ENCODE measurements at regions not wholly inside any gene's neighbourhood (a gene's known extent, or its start where the extent isn't known, plus 50 kb on each side); places are given as distances from the start of the nearest gene placed in this dataset.

DNA sequence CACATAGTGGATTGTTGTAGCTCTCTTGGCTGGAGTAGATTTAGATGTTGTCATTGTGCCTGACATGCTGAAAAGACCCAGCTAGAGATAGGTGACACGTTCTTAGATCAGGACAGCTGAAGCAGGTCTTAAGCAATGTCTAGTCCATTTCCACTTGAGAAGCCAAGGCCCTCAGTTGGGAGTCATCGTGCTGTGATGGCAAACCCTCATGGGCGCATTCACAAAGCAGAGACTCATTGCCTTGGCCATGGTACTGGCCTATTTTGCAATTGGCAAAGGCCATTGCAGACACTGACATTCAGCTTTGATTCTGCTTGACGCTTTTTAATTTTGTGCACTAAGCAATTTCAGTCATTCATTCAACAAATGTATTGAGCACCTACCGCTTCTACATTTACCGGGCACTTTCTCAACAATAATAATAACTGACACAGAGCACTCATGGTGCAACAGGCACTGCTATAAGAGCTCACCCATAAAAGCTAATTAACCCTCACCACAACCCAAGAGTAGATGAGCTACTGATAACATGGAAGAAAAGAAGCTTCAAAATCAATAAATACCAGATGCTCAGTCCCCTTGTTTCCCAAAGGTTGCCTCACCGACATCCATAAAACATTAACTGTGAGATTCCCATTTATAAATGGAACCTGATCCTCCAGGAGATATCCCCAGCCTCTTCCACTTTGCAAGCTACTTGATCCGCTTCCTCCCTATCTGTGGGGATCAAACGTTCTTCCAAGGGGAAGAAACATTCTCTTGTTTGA, 200.1 kb downstream of the TLE3 start:
- DNase-seq = no peak

DNA sequence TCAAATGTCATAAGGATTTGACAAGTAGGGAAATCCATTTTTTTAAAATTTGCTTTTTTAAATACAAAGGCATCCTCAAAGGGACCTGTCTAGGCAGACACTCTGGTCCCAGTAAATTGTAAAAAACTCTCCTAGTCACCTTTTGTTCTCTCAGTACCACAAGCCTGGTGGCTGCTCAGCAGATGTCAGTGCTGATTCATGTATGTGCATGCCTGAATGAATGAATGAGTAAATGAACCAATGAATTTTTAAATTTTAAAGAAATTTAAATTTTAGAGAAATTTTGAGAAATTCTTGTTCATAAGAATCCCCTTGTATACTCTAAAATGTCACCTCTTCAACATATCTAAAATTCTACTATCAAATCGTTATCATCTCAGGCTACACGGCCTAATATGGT, 199.5 kb downstream of the TLE3 start:
- no peak for DNase-seq

DNA sequence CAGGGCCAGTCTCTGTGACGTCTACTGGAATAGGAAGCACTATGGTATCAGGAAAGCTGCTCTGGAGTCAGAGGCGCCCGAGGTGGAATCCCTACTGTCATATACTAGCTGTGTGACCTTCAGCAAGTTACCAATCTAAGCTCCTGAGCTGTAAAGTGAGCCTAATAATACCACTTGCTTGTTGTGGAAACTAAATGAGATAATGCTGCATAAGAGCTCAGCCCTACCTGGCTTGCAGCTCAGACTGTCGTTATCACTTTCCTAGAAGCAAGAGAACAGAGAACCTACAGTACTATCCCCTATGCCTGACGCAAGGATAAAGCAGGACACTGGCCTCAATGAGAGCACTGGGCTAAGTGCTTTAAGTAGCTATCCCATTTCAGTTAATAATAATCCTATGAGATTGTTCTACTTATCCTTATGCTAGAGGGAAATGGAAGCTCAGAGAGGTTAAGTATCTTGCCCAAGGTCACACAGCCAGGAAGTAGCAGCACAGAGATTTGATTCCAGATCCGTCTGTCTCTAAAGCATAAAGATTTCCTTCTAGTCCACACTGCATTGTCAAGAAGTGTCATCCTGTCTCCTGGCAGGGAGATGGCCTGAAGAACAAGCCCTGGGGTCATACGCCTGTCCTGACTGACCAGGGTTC, 195.2 kb downstream of the TLE3 start:
- no peak for DNase-seq

DNA sequence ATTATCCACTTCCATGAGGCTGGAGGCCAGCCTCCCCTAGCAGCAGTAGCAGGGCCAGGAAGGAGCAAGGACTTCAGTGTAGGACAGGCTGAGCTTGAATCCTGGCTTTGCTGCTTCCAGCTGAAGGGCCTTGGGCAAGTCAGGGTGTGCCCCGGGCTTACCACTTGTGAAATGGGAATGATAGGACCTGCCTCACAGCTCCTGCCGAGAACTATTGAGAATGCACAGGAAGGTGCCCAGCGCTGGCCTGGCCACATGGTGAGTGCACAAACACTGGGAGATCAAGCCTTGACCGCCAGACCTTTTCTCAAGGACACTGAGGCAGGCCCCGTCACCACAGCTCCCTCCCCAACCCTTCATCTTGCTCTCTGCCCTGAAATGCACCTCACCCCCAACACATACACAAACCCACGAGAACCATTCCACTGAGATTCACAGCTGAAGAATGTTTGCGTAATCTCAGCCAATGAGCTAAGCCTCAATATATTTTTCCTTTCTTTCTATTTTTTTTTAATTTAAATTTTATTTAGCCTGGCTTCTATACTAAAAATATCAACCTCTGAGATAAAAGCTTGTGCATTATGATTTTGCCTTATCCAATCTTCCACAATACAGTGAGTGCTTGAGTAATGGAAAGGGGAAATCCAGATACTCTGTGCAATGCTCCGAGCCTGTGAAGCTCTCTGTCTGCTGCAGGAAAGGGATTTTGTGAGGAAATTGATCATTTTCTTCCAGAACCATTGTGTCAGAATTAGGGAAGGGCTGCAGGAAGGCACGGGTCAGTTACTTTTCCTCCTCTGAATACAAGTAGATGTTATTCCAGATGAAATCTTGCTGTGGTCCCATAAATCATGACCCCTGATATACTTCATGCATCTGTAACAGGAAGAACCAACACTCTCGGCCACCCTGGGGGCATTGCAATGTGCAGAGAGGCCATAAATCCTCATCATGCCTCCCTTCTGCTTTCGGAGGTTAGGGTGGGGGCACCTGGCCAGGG, 193.9 kb downstream of the TLE3 start:
- DNase-seq = no peak

DNA sequence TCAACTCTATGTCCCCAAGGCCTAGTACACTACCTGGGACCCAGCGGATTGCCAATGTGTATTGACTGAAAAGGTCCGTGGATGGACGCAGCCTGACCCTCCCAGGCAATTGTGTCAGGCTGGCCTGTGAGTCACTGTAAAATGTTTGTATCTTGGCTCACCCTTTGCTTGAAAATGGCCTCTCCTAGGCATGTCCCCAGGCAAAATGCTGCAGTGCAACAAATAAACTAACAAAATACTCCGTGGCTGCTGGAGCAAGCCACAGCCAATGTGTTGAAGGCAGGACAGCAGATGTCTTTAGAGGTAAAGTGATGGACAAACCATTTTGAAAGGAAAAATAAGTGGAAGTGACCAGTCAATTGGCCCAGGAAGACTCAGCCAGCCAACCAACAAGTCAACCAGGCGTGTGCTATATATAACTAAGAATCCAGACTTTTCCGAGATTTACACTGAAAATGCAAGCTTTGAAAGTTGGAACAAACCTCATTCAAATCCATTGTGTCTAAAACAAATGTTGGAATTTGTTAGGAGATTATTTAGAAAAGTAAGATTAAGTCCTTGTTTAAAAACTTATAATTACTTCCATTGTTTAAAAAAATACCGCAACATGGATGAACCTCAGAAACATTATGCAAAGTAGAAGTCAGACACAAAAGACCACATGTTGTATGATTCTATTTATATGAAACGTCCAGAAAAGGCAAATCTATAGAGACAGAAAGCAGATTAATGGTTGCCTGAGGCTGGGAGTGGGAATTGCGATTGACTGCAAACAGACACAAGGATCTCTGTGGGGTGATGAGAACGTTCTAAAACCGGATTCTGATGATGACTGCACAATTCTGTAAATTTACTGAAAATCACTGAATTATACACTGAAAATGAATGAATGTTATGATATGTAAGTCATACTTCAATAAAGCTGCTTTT, 191.2 kb downstream of the TLE3 start:
- no peak for DNase-seq

DNA sequence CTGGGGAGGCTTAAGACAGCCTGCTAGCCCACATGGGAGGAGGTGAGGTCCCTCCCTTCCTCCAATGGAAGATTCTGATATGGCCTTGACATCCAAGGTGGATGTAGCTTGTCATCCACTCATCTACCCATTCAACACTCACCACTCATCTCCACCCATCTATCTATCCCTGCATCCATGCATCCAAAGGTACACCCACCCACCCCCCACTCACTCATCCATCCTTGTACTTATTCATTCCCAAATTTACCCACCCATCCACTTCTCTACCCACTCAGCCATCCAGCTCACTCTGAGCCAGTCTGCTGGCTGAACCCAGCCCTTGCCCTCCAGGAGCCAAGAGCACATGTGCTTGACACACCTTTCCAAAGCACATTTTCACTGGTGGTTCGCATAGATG, 189.7 kb downstream of the TLE3 start:
- no peak for DNase-seq

DNA sequence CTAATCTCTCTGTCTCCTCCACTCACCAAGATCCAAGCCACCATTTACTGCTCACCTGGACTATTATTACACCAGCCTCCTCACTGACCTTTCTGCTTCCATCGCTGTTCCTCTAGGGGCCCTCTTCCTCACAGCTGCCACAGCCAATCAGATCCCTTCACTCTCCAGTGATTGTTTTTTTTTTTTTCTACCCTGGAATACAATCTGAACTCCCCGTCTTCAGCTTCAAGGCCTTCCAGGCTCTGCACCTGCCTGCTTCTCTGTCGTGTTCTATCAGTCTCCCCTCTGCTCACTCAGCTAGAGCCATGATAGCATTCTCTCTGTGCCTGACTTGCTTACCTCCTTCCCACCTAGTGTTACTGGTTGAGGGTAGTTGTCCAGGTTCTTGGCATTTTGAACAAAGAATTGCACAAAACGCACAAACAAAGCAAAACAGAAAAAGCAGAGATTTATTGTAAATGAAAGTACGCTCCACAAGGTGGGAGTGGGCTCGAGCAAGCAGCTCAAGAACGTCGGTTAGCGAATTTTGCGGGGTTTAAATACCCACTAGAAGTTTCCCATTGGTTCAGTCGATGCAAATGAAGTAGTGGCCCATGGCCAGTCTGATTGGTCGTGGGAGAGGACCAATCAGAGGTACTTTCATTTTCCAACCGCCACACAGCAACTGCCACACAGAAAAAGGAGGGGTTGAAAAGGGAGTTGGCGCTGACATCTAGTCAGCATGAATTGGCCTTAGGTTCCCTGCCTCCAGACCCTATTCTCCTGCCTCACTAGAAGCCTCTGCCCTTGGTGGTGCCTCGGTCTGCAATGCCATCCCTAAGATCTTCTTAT, 188.9 kb downstream of the TLE3 start:
- DNase-seq = no peak

DNA sequence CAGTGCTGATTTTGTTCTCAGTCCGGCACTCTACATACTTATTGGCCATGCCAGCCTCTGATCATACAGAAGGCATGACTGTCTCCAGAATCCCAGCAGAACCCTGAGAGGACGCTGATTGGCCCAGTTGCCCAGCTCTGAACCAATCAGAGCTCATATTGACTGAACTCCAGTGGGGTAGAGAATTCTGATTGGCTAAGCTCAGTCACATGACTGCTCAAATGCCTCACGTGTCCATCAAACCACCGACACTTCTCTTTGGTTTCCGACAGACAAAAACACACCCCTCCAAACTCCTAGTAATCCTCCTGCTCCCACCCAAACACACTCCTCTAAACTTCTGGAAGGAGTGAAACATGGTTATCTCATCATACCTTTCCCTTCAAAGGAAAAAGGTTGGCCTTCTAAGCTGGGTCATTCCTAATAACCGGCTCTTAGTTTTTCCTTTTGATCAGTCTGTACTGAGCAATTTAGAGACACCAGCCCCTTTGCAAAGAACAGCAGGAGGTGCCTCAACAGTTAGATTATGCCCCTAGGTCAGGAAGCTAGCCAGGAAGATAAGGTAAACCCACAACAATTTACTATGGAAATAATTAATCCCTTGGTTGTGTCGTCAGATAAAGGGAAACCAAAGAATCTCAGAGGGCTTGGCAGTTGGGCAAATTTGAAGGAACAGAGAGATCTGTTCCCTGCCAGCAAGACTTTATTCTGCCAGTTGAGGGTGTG, 187.8 kb downstream of the TLE3 start:
- DNase-seq = no peak

DNA sequence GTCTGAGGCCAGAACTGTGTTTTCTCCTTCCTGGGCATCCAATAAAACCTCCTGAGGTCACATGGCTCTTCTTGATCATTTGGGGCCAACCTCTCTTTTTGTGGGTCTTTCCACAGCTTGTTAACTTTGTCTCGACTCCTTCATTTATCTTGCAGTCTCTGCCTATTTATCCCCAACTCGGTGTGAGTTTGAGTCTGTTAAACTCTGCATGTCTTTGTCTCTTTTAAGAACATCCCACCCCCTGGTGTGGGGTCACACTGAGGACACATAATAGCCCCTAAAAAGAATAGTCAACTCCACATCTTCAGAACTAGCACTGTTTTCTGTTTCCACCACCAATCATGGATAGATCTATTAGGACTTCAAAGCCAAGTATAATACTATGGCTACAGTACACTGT, 187.2 kb downstream of the TLE3 start:
- no peak for DNase-seq

DNA sequence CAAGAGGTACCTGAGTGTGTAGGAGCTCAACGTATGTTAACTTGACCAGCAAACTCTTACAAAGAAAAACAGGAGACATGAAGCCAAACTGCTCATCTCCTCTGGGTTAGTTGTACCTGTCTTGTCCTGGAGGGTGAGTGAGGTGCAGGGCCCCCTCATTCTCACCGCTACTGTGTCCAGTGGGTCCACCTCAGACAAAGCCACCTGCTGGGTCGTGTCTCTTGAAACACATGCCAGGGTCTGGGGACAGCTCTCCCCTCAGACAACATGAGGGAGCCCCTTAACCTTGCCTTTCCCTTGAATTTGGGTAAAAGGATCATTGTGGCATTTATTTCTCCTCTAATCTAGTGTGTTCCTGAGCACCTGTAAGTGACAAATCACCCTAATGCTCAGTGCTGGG, 185.6 kb downstream of the TLE3 start:
- no peak for DNase-seq

DNA sequence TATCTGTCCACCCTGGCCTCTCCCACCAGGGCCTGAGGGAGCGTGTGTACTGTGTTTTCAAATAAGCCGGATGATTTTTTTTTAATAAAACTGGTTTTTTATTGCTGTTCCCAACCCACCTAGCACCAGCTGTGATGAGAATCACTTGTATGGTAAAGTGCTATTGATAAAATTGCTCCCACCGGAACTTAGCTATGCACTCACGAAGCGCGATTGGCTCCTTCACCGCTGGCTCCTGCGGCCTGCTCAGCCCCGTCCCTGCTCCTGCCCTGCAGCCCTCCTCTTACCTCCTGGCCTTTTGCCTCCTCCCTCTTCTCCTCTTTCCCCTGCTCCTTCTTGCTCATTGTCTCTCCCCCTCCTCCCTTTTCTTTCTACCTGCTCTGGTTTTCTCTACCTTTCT, 183.7 kb downstream of the TLE3 start:
- no peak for DNase-seq

DNA sequence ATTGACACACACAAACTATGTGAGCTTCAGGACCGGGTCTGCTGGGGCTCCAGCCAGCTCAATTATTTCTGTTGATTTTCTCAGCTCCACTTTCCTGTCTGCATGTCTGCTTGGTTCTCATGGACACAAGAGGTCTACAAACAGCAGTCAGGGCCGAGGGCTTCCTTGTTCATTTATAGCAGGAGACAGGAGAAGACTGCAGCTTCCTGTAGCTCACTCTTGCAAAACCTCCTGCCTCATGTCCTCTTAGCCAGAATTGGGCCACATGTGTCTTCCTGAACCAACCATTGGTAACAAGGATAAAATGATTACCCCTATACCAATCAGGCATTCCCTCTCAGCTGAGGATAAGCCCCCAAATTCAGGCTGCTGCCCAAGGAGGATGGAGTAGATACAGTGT, 182.8 kb downstream of the TLE3 start:
- DNase-seq = no peak

DNA sequence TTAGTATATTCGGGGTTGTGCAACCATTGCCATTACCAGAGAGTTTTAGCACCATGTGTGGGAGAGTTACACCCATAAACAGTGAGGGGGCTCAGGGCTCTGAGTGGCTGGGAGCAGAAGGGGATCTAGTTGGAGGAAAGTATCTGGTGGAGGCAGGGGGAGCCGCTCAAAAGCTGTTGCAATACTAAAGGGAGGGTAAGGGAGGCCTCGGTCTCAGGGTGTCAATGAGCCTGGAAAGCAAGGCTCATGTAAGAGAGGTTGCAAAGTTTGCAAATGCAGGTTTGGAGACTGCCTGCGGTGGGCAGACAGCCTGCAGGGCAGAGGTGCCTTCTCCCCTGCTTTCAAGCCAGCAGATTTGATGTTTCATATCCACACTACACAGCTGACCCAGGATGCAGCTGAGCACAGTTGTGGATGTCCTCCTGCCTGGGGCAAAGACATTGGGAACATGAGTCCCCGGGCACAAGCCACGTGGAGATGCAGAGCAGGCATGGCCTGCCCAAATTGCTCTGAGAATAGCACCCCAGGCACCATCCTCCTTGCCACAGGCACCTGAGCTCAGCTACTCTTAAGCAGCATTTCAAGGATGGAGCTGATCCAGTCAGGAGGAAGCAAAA, 181.4 kb downstream of the TLE3 start:
- no peak for DNase-seq

DNA sequence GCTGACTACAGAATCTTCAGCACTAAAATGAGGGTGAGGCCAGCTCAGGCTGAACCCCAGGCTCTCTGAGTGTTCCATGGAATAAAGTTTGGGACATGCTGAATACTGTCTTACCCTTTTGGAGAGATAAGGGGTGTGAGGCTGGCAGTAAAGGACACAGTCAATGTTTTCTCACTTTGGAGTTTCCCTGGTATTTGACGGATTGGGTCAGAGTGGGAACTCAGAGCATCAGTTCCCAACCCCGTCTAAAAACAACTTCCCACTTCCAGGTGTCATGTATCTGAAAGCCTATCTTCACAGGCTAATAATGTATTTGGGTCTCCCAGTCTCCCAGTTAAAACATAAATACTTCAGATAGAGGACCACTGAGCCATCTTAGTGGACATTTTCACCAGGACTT, 180.7 kb downstream of the TLE3 start:
- no peak for DNase-seq

DNA sequence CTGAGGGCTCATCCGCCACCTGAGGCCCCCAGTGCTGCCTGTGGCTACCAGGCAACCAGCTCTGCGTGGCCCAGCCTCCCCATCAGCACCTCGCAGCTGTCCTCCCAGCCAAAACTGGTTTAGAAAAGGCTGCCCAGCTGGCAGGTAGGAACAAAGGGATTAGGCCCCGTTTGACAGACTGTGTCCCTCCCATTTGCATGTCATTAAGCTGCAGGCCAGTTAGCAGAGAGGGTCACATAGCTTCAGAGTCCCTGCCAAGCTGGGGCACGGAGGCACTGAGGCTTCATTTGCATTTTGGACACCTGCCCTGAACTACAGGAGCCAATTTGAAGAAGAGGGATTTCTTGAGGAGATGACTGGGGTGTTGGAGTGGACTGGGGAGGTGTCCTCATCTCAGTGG, 177.9 kb downstream of the TLE3 start:
- no peak for DNase-seq

DNA sequence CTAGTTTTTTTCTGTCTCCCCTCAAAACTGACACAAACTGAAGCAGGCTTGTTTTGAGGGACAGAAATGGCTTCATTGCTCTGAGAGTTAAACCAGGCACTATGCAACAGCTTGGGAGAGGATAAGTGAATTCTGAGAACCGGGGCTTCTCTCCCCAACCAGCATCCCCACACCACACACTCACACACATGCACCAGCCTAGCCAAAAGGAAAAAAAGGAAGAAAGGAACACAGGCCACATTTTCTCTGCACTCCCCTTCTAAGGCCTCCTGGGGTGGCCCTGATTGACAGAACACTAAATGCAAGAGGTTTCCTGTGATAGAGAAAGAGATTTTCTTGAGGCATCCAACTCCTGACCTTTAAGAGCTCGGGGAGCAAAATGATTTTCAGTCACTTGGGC, 177.5 kb downstream of the TLE3 start:
- DNase-seq = no peak

DNA sequence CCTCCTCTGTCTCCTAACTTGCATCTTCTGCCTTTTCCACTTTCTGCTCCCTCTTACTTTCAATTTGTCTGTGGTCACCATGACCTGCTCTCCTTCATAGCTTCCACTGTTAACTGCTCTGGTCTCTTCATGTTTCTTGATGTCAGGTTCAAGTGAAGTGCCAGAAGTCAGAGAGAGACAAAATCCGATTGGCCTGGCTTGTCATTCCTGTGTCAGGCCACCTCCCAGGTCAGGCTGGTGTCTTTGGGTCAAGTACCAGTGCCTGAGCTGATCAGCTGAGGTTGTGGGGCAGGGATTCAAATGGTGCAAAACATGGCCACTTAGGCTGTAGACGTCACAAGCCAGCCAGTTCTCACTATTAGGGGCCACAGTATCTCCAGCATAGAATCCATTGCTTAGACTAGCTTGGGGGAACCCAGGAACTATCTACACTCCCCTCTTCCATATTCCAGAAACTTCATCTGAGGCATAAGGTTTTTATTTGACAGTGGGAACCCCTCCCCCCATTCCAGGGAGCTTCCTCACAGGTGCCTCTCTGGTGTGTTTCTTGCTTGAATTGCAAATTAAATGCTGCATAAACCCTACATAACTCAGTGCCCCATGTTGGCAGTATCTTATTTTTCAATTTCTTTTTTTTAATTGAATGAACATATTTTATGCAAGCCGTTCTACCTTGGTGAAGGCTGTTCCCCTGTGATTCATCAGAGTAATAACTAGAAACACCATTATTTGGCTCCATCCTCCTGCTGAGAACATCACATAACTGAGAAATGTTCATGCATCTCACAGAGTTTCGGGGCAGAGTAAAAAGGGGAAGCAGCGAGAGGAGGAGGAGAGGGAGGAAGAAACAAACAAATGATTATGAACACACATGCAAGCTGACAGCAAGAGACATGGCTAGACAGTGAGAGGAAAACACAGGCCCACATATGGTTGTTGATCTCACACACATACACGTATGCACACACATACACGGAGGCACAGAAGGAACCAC, 175.8 kb downstream of the TLE3 start:
- DNase-seq = no peak

DNA sequence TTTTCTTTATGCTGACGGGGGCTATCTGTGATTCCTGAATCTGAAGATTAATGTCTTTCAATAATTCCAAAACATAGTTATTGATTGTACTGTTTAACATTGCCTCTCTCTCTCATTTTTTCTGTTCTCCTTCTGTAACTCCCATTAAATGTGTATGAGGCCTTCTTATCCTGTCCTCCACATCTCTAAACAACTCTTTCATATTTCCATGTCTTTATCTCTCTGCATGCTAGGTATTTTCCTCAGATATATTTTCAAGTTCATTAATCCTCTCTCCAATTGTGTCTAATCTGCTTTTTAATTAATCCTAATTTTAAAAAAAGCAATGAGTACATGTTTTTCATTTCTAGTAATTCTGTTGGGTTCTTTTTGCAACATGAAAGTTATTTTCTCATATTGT, 173.2 kb downstream of the TLE3 start:
- DNase-seq = no peak

DNA sequence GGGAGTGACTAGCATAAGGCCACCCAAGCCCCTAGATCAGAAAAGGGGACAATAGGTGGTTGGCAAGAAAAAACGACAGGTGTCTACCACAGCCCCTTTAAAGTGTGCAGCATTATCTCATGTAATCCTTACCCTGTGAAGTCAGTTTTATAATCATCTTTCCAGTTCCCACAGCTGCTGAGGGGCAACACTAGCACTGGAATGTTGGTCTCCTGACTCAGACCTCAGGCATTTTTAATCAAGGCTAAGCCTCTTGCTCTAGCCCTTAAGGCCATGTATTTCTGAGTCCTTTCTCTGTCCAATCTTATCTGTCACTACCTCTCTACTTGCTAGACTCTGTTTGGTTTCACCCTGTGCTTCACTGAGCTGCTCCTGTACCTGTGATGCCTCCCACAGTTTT, 171.7 kb downstream of the TLE3 start:
- DNase-seq = no peak

Data from right kidney (tissue), 1 donor.